IMR-90 (cell line): ENCODE measurements at regions not wholly inside any gene's neighbourhood (a gene's known extent, or its start where the extent isn't known, plus 50 kb on each side); places are given as distances from the start of the nearest gene placed in this dataset.

Experiments
- ATAC-seq: fragments of 200-7000 bp; cut with Tn5 transposase; 2 replicates; pipeline ENCODE4 v1.9.1; 2020; ENCODE audit warnings: low read depth, mild to moderate bottlenecking, moderate library complexity
- BruUV-seq: library from RNA; stranded (reverse); fragments of 400-500 nt; replicated peaks from 2 replicates; lab custom pipeline; 2021; lab: Mats Ljungman, UMichigan
- CTCF ChIA-PET: fragments of 300-600 bp; formaldehyde crosslinking; extraction: SDS; loops from one replicate; lab custom pipeline; 2021; ENCODE audit warnings: antibody characterized with exemption; lab: Yijun Ruan, JAX
- POLR2A ChIA-PET: fragments of 300-600 bp; sonication (Branson Sonifier 250); formaldehyde crosslinking; loops from one replicate; lab custom pipeline; 2022; ENCODE audit warnings: antibody characterized with exemption; ENCODE audit not compliant: unreplicated experiment; lab: Charles Lee
- DNase-seq: peaks from one replicate; pipeline ENCODE4 v3.0.0; 2013
- H2AFZ ChIP-seq: replicated peaks from 2 replicates; pipeline ENCODE3; 2013; ENCODE audit warnings: low read length, mild to moderate bottlenecking; ENCODE audit not compliant: poor library complexity
- H2AK5ac ChIP-seq: 2 replicates; pipeline ENCODE4 v1.6.1; 2013; ENCODE audit warnings: low read depth, low read length, inconsistent platforms
- H2AK9ac ChIP-seq: replicated peaks from 2 replicates; pipeline ENCODE3; 2013; ENCODE audit warnings: mild to moderate bottlenecking, low read depth, low read length, moderate library complexity; ENCODE audit not compliant: poor library complexity
- H2BK120ac ChIP-seq: 2 replicates; pipeline ENCODE4 v1.6.1; 2013; ENCODE audit warnings: low read depth, low read length, inconsistent platforms
- H2BK15ac ChIP-seq: 3 replicates; pipeline ENCODE4 v1.6.1; 2013; ENCODE audit warnings: low read depth, low read length, inconsistent platforms
- H2BK20ac ChIP-seq: 2 replicates; pipeline ENCODE4 v1.6.1; 2013; ENCODE audit warnings: low read depth, mild to moderate bottlenecking, inconsistent platforms, low read length, moderate library complexity
- H2BK5ac ChIP-seq: 2 replicates; pipeline ENCODE4 v1.6.1; 2013; ENCODE audit warnings: mild to moderate bottlenecking, low read depth, low read length, inconsistent platforms; ENCODE audit not compliant: poor library complexity, severe bottlenecking
- H3K14ac ChIP-seq: replicated peaks from 2 replicates; pipeline ENCODE4 v1.6.1; 2013; ENCODE audit warnings: low read depth, low read length, inconsistent platforms
- H3K18ac ChIP-seq: 2 replicates; pipeline ENCODE4 v1.6.1; 2013; ENCODE audit warnings: low read depth, low read length, control low read depth
- H3K23ac ChIP-seq: 2 replicates; pipeline ENCODE4 v1.6.1; 2013; ENCODE audit warnings: low read depth, low read length, inconsistent platforms
- H3K27ac ChIP-seq: 2 replicates; pipeline ENCODE4 v1.5.1; 2013; ENCODE audit warnings: mild to moderate bottlenecking, control low read depth, low read length; ENCODE audit not compliant: insufficient read depth
- H3K27me3 ChIP-seq: 2 replicates; pipeline ENCODE4 v1.6.1; 2013; ENCODE audit warnings: low read length; ENCODE audit not compliant: control insufficient read depth, insufficient read depth
- H3K36me3 ChIP-seq: 2 replicates; pipeline ENCODE4 v1.6.1; 2013; ENCODE audit warnings: low read length, mixed read lengths; ENCODE audit not compliant: control insufficient read depth, insufficient read depth
- H3K4ac ChIP-seq: 2 replicates; pipeline ENCODE4 v1.6.1; 2013; ENCODE audit warnings: low read depth, low read length, inconsistent platforms
- H3K4me1 ChIP-seq: 2 replicates; pipeline ENCODE4 v1.6.1; 2013; ENCODE audit warnings: low read length, mixed read lengths; ENCODE audit not compliant: control insufficient read depth, insufficient read depth
- H3K4me2 ChIP-seq: 2 replicates; pipeline ENCODE4 v1.6.1; 2013; ENCODE audit warnings: low read depth, mild to moderate bottlenecking, control low read depth, low read length, moderate library complexity
- H3K4me3 ChIP-seq: 2 replicates; pipeline ENCODE4 v1.5.1; 2013; ENCODE audit warnings: low read depth, mild to moderate bottlenecking, control low read depth, low read length, moderate library complexity; ENCODE audit not compliant: insufficient read depth
- H3K56ac ChIP-seq: 2 replicates; pipeline ENCODE4 v1.6.1; 2013; ENCODE audit warnings: low read length, inconsistent platforms; ENCODE audit not compliant: insufficient read depth; ENCODE audit errors: extremely low read depth
- H3K79me1 ChIP-seq, 2 experiments: 2 replicates each; pipeline ENCODE4 v1.6.1; 2013; ENCODE audit warnings: low read length in 2 of 2, inconsistent platforms in 1 of 2, low read depth in 1 of 2
- H3K9ac ChIP-seq: 2 replicates; pipeline ENCODE4 v1.6.1; 2013; ENCODE audit warnings: low read depth, low read length, control low read depth
- H3K9me1 ChIP-seq: 2 replicates; pipeline ENCODE4 v1.6.1; 2013; ENCODE audit warnings: low read length, inconsistent platforms; ENCODE audit not compliant: insufficient read depth
- H3K9me3 ChIP-seq: 2 replicates; pipeline ENCODE4 v1.6.1; 2013; ENCODE audit warnings: low read length; ENCODE audit not compliant: control insufficient read depth, insufficient read depth
- H4K20me1 ChIP-seq: 2 replicates; pipeline ENCODE4 v1.6.1; 2013; ENCODE audit warnings: low read length, inconsistent platforms; ENCODE audit not compliant: insufficient read depth
- H4K5ac ChIP-seq: 2 replicates; pipeline ENCODE4 v1.6.1; 2013; ENCODE audit warnings: mild to moderate bottlenecking, low read depth, low read length, control low read depth
- H4K8ac ChIP-seq, 2 experiments: 2 replicates each; pipeline ENCODE4 v1.6.1; 2013; ENCODE audit warnings: low read depth in 2 of 2, low read length in 2 of 2, control low read depth in 1 of 2, inconsistent platforms in 1 of 2
- H4K91ac ChIP-seq: 2 replicates; pipeline ENCODE4 v1.6.1; 2013; ENCODE audit warnings: low read depth, low read length, inconsistent platforms; ENCODE audit not compliant: insufficient read depth
- BHLHE40 ChIP-seq: fragments of 150-350 bp; IDR thresholded peaks from 2 replicates; pipeline ENCODE4 v1.6.1; 2016; ENCODE audit warnings: mild to moderate bottlenecking, low read depth, low read length
- CEBPB ChIP-seq: IDR thresholded peaks from 2 replicates; pipeline ENCODE4 v1.6.1; 2012; ENCODE audit warnings: low read depth, low read length, improper control_type of control experiment
- CHD1 ChIP-seq: IDR thresholded peaks from 2 replicates; pipeline ENCODE4 v1.6.1; 2012; ENCODE audit warnings: low read depth, low read length, improper control_type of control experiment
- CTCF ChIP-seq: conservative IDR thresholded peaks from 2 replicates; pipeline ENCODE4 v1.5.1; 2012; ENCODE audit warnings: mild to moderate bottlenecking, low read depth, low read length, improper control_type of control experiment
- ELK1 ChIP-seq: fragments of 150-350 bp; IDR thresholded peaks from 2 replicates; pipeline ENCODE4 v1.6.1; 2016; ENCODE audit warnings: low read depth, mild to moderate bottlenecking, low read length, moderate library complexity, borderline replicate concordance
- FOS ChIP-seq: fragments of 150-350 bp; IDR thresholded peaks from 2 replicates; pipeline ENCODE4 v1.6.1; 2016; ENCODE audit warnings: low read depth, low read length
- MAFK ChIP-seq: IDR thresholded peaks from 2 replicates; pipeline ENCODE4 v1.6.1; 2012; ENCODE audit warnings: low read depth, low read length, improper control_type of control experiment
- MAZ ChIP-seq: IDR thresholded peaks from 2 replicates; pipeline ENCODE4 v1.6.1; 2012; ENCODE audit warnings: low read depth, mild to moderate bottlenecking, low read length, improper control_type of control experiment, moderate library complexity, borderline replicate concordance
- MXI1 ChIP-seq: IDR thresholded peaks from 2 replicates; pipeline ENCODE4 v1.6.1; 2012; ENCODE audit warnings: low read depth, mild to moderate bottlenecking, low read length, moderate library complexity, borderline replicate concordance
- NFE2L2 ChIP-seq: fragments of 150-350 bp; IDR thresholded peaks from 2 replicates; pipeline ENCODE4 v1.6.1; 2016; ENCODE audit warnings: low read depth, mild to moderate bottlenecking, low read length
- POLR2A ChIP-seq: IDR thresholded peaks from 2 replicates; pipeline ENCODE4 v1.6.1; 2012; ENCODE audit warnings: mild to moderate bottlenecking, low read depth, low read length
- RAD21 ChIP-seq: IDR thresholded peaks from 2 replicates; pipeline ENCODE4 v1.6.1; 2012; ENCODE audit warnings: low read length, improper control_type of control experiment
- RCOR1 ChIP-seq: IDR thresholded peaks from 2 replicates; pipeline ENCODE4 v1.6.1; 2012; ENCODE audit warnings: mild to moderate bottlenecking, low read length, improper control_type of control experiment; ENCODE audit not compliant: insufficient replicate concordance
- RFX5 ChIP-seq: IDR thresholded peaks from 2 replicates; pipeline ENCODE4 v1.8.0; 2012; ENCODE audit warnings: low read depth, mild to moderate bottlenecking, low read length, moderate library complexity
- SMC3 ChIP-seq: fragments of 150-350 bp; IDR thresholded peaks from 2 replicates; pipeline ENCODE4 v1.6.1; 2016; ENCODE audit warnings: low read depth, mild to moderate bottlenecking, antibody characterized with exemption, low read length, moderate library complexity
- USF2 ChIP-seq: fragments of 150-350 bp; IDR thresholded peaks from 2 replicates; pipeline ENCODE4 v1.6.1; 2017; ENCODE audit warnings: mild to moderate bottlenecking, antibody characterized with exemption, low read length, low read depth
- WGBS, 2 experiments: methylation state at CpG; one replicate each; pipeline versions ENCODE4 v1.1.5 to v1.1.7; 2013; ENCODE audit warnings: missing lambda C conversion rate in 2 of 2; ENCODE audit not compliant: insufficient read length in 1 of 2; ENCODE audit errors: extremely low coverage in 2 of 2; 5-methylcytosine and 5-hydroxymethylcytosine counted together
- dilution Hi-C: fragments of 300-500 bp; cut with HindIII; formaldehyde crosslinking; loops from one replicate; pipeline ENCODE4 v1.14.3; 2018; ENCODE audit warnings: low sequenced_read_pairs; ENCODE audit not compliant: unreplicated experiment
- in situ Hi-C: fragments of 300-500 bp; cut with MboI; formaldehyde crosslinking; loops from 3 replicates; pipeline ENCODE4 v1.14.3; 2019; ENCODE audit warnings: low sequenced_read_pairs, inconsistent platforms, mixed read lengths
- intact Hi-C: fragments of 100-400 bp; cut with micrococcal nuclease; formaldehyde crosslinking; loops from 2 replicates; pipeline ENCODE4 v1.10.0; 2022

- Histone ChIP-seq H3K9me1 (no peaks in the 10 kb centered on the region), H3K27ac (no peak overlapping the region), H3K4me2 (no peak overlapping the region), H3K4me3 (no peak overlapping the region), H3K56ac (no peak overlapping the region), H4K5ac (no peak overlapping the region), H4K8ac (no peak overlapping the region), H3K79me1 (no peaks in the 10 kb centered on the region), H3K9me3 (no peaks in the 10 kb centered on the region), H3K27me3 (no peaks in the 10 kb centered on the region), H2BK5ac (no peak overlapping the region), H3K4me1 (no peaks in the 10 kb centered on the region), H3K36me3 (no peaks in the 10 kb centered on the region), H3K14ac (no peak overlapping the region), H3K4ac (no peak overlapping the region), H2BK15ac (no peak overlapping the region), H4K20me1 (no peaks in the 10 kb centered on the region), H4K91ac (no peak overlapping the region), H3K9ac (no peak overlapping the region), H2AK9ac (no peak overlapping the region), H2AFZ (no peak overlapping the region), H3K18ac (no peak overlapping the region), H2BK20ac (no peak overlapping the region), H3K23ac (no peak overlapping the region), H2AK5ac (no peak overlapping the region), H2BK120ac (no peak overlapping the region)
- TF ChIP-seq MXI1 (no peak), MAFK (no peak), RAD21 (no peak), RFX5 (no peak), CEBPB (no peak), MAZ (no peak), RCOR1 (no peak), USF2 (no peak), NFE2L2 (no peak), SMC3 (no peak), CHD1 (no peak), POLR2A (no peak), CTCF (no peak), BHLHE40 (no peak), ELK1 (no peak), FOS (no peak)
- intact Hi-C loops (no loop called here), dilution Hi-C loops (no loop called here), in situ Hi-C loops (no loop called here)
- DNase-seq (no peak), ATAC-seq (no peak)
- POLR2A ChIA-PET = no interaction called here
- no CpG with 5 or more reads among the region's 5 CpGs for WGBS, 2 experiments
- BruUV-seq = no TSS peak
- CTCF ChIA-PET = no interaction called here
Measured at GRCh38 chr7:26008428-26008827, 143.6 kb upstream of the NFE2L3 start.
